ENCODE measurements at regions not wholly inside any gene's neighbourhood (a gene's known extent, or its start where the extent isn't known, plus 50 kb on each side); places are given as distances from the start of the nearest gene placed in this dataset.

DNA sequence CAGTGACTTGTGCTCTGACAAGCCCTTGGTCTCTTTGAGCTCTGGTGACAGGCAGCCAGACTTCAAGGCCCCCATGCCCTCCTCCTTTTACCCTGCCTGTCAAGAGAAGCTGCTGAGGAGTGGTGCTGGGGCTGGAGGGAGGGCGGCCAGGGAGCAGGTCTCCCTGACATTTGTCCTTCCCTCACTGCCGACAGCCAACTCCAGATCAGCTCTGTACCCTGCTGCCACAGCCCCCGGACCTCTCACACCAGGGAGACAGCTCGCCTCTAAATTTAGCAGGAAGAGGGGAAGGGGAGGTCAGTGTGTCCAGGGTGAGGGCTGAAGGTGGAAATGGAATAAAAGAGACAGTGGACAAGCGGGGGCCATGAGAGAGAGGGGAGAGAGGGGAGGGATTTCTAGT, 155.8 kb downstream of the TDRD15 start:
- TF ChIP-seq CTCF (IDR thresholded peaks at IDR 0.05 in 2 of 3, conservative IDR thresholded peaks at IDR 0.05 in 1 of 3; ENCODE audit: borderline replicate concordance in 1 of 3, insufficient read depth in 1 of 3, low read depth in 2 of 3, low read length in 2 of 3) (no peak), YY1 (IDR thresholded peaks at IDR 0.05; ENCODE audit: extremely low read depth, insufficient replicate concordance, low read depth, low read length) (no peak), JUND (IDR thresholded peaks at IDR 0.05) (no peak), EZH2 (IDR thresholded peaks at IDR 0.05) (no peak), MAX (IDR thresholded peaks at IDR 0.05) (no peak), POLR2A (IDR thresholded peaks at IDR 0.05; ENCODE audit: borderline replicate concordance, extremely low read depth, insufficient read depth, insufficient read length) (no peak), RAD21 (IDR thresholded peaks at IDR 0.05; ENCODE audit: low read depth) (no peak), POLR2AphosphoS5 (IDR thresholded peaks at IDR 0.05; ENCODE audit: low read depth, low read length) (no peak), CEBPB (IDR thresholded peaks at IDR 0.05; ENCODE audit: low read depth) (no peak), ELF1 (IDR thresholded peaks at IDR 0.05; ENCODE audit: borderline replicate concordance, low read depth) (no peak), EGR1 (IDR thresholded peaks at IDR 0.05; ENCODE audit: low read depth) (no peak)
- TF ChIP-seq, protein P1, sequence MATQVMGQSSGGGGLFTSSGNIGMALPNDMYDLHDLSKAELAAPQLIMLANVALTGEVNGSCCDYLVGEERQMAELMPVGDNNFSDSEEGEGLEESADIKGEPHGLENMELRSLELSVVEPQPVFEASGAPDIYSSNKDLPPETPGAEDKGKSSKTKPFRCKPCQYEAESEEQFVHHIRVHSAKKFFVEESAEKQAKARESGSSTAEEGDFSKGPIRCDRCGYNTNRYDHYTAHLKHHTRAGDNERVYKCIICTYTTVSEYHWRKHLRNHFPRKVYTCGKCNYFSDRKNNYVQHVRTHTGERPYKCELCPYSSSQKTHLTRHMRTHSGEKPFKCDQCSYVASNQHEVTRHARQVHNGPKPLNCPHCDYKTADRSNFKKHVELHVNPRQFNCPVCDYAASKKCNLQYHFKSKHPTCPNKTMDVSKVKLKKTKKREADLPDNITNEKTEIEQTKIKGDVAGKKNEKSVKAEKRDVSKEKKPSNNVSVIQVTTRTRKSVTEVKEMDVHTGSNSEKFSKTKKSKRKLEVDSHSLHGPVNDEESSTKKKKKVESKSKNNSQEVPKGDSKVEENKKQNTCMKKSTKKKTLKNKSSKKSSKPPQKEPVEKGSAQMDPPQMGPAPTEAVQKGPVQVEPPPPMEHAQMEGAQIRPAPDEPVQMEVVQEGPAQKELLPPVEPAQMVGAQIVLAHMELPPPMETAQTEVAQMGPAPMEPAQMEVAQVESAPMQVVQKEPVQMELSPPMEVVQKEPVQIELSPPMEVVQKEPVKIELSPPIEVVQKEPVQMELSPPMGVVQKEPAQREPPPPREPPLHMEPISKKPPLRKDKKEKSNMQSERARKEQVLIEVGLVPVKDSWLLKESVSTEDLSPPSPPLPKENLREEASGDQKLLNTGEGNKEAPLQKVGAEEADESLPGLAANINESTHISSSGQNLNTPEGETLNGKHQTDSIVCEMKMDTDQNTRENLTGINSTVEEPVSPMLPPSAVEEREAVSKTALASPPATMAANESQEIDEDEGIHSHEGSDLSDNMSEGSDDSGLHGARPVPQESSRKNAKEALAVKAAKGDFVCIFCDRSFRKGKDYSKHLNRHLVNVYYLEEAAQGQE (IDR thresholded peaks at IDR 0.05; ENCODE audit: low read depth), result no peak
